Fibroblast of the aortic adventitia (primary cell): ENCODE measurements at regions not wholly inside any gene's neighbourhood (a gene's known extent, or its start where the extent isn't known, plus 50 kb on each side); places are given as distances from the start of the nearest gene placed in this dataset.

Source experiments
- DNase-seq: peaks from one replicate; pipeline ENCODE4 v3.0.0-alpha.2; 2010; ENCODE audit warnings: low read depth
- H3K4me3 ChIP-seq: 2 replicates; pipeline ENCODE4 v1.5.1; 2011; ENCODE audit warnings: low read depth, mild to moderate bottlenecking, control low read depth, low read length, moderate library complexity
- CTCF ChIP-seq: IDR thresholded peaks from 2 replicates; pipeline ENCODE4 v1.5.1; 2011; ENCODE audit warnings: mild to moderate bottlenecking, low read length, control low read depth, inconsistent platforms; ENCODE audit not compliant: insufficient read depth

- TF ChIP-seq CTCF, result no peak
- no peak for DNase-seq
- H3K4me3 ChIP-seq, result no peak overlapping the region
These were observed 83.8 kb upstream of the SPTBN1 start for GRCh38 chr2:54372361-54372760.

GRCh38 chr2:54373855-54374254, 82.3 kb upstream of the SPTBN1 start:
- DNase-seq, result no peak
- TF ChIP-seq CTCF, result no peak

GRCh38 chr2:54374591-54375364, 81.3 kb upstream of the SPTBN1 start:
- no peak for DNase-seq
- H3K4me3 ChIP-seq, result no peak overlapping the region
- TF ChIP-seq CTCF, result no peak

More at GRCh38 chr2:54373855-54374254, 82.3 kb upstream of the SPTBN1 start:
- no peak overlapping the region for H3K4me3 ChIP-seq

- no peak overlapping the region for H3K4me3 ChIP-seq
- TF ChIP-seq CTCF, result no peak
- DNase-seq, result no peak
These were observed 78.7 kb upstream of the SPTBN1 start for GRCh38 chr2:54377451-54377850.

GRCh38 chr2:54377901-54378493, 78.1 kb upstream of the SPTBN1 start:
- DNase-seq, result no peak
- TF ChIP-seq CTCF, result no peak
- no peak overlapping the region for H3K4me3 ChIP-seq

- no peak for TF ChIP-seq CTCF
- no peak for DNase-seq
- H3K4me3 ChIP-seq, result no peak overlapping the region
These were observed 75.5 kb upstream of the SPTBN1 start for GRCh38 chr2:54380670-54381069.
